Neural cell (in vitro differentiated cells): ENCODE measurements at regions not wholly inside any gene's neighbourhood (a gene's known extent, or its start where the extent isn't known, plus 50 kb on each side); places are given as distances from the start of the nearest gene placed in this dataset.

Source experiments
- H2AFZ ChIP-seq: fragments of 200-600, 300-800 bp; sonication (generic), shearing (Covaris generic); 2 replicates; pipeline ENCODE4 v1.6.0; 2014; ENCODE audit warnings: low read depth, mild to moderate bottlenecking, antibody characterized with exemption, low read length, moderate library complexity
- H3F3A ChIP-seq: fragments of 200-600 bp; shearing (Covaris generic); 2 replicates; pipeline ENCODE4 v1.6.1; 2016; ENCODE audit warnings: mild to moderate bottlenecking, moderate library complexity, mixed read lengths, antibody characterized with exemption, low read length; ENCODE audit not compliant: insufficient read depth, poor library complexity, severe bottlenecking
- H3K27ac ChIP-seq: fragments of 200-600, 300-800 bp; sonication (generic), shearing (Covaris generic); 2 replicates; pipeline ENCODE4 v1.5.1; 2014; ENCODE audit warnings: mild to moderate bottlenecking, low read length, moderate library complexity
- H3K27me3 ChIP-seq: fragments of 300-800, 200-600 bp; sonication (generic), shearing (Covaris generic); 2 replicates; pipeline ENCODE4 v1.6.0; 2014; ENCODE audit warnings: mild to moderate bottlenecking, low read depth, low read length, moderate library complexity; ENCODE audit not compliant: insufficient read depth
- H3K36me3 ChIP-seq: fragments of 300-800, 200-600 bp; sonication (generic), shearing (Covaris generic); 2 replicates; pipeline ENCODE4 v1.5.1; 2014; ENCODE audit warnings: mild to moderate bottlenecking, antibody characterized with exemption, low read length, moderate library complexity; ENCODE audit not compliant: insufficient read depth
- H3K4me2 ChIP-seq: fragments of 300-800, 200-600 bp; sonication (generic), shearing (Covaris generic); 2 replicates; pipeline ENCODE4 v1.6.0; 2014; ENCODE audit warnings: mild to moderate bottlenecking, low read length
- H3K4me3 ChIP-seq: fragments of 300-800, 200-600 bp; sonication (generic), shearing (Covaris generic); 2 replicates; pipeline ENCODE4 v1.5.1; 2014; ENCODE audit warnings: mild to moderate bottlenecking, low read length, moderate library complexity
- H3K79me2 ChIP-seq: fragments of 200-600 bp; shearing (Covaris generic); replicated peaks from 2 replicates; pipeline ENCODE4 v1.6.0; 2014; ENCODE audit warnings: mild to moderate bottlenecking, low read length, moderate library complexity; ENCODE audit not compliant: insufficient read depth
- H3K9ac ChIP-seq: fragments of 300-800, 200-600 bp; sonication (generic), shearing (Covaris generic); 2 replicates; pipeline ENCODE4 v1.6.1; 2016; ENCODE audit warnings: mild to moderate bottlenecking, low read length, mixed read lengths
- H3K9me2 ChIP-seq: fragments of 200-600 bp; shearing (Covaris generic); 2 replicates; pipeline ENCODE4 v1.6.1; 2016; ENCODE audit warnings: mild to moderate bottlenecking, low read length, mixed read lengths; ENCODE audit not compliant: insufficient read depth
- H3K9me3 ChIP-seq: fragments of 200-600, 300-800 bp; sonication (generic), shearing (Covaris generic); 2 replicates; pipeline ENCODE4 v1.6.1; 2016; ENCODE audit warnings: mild to moderate bottlenecking, mixed run types, low read length, moderate library complexity, mixed read lengths
- H4K20me1 ChIP-seq: fragments of 200-600 bp; shearing (Covaris generic); 2 replicates; pipeline ENCODE4 v1.6.1; 2016; ENCODE audit warnings: mild to moderate bottlenecking, mixed run types; ENCODE audit not compliant: insufficient read depth
- EP300 ChIP-seq: fragments of 450-650 bp; conservative IDR thresholded peaks from 2 replicates; pipeline ENCODE4 v1.6.1; 2014; ENCODE audit warnings: antibody characterized with exemption, mild to moderate bottlenecking, moderate library complexity; ENCODE audit not compliant: poor library complexity, severe bottlenecking
- EZH2 ChIP-seq: fragments of 200-600, 300-800 bp; shearing (Covaris generic), sonication (generic); IDR thresholded peaks from 2 replicates; pipeline ENCODE4 v1.6.1; 2014; ENCODE audit warnings: antibody characterized with exemption, low read length, borderline replicate concordance, mild to moderate bottlenecking; ENCODE audit not compliant: insufficient read depth, poor library complexity, severe bottlenecking
- MXI1 ChIP-seq: fragments of 450-650 bp; conservative IDR thresholded peaks from 2 replicates; pipeline ENCODE4 v1.6.1; 2014; ENCODE audit warnings: antibody characterized with exemption, mild to moderate bottlenecking; ENCODE audit not compliant: poor library complexity, severe bottlenecking
- POLR2AphosphoS5 ChIP-seq: IDR thresholded peaks from 2 replicates; pipeline ENCODE4 v1.6.1; 2012
- RAD21 ChIP-seq: fragments of 450-650 bp; conservative IDR thresholded peaks from 2 replicates; pipeline ENCODE4 v1.6.1; 2014; ENCODE audit warnings: antibody characterized with exemption, mild to moderate bottlenecking, moderate library complexity
- SMC3 ChIP-seq: fragments of 450-650 bp; conservative IDR thresholded peaks from 2 replicates; pipeline ENCODE4 v1.6.1; 2014; ENCODE audit warnings: antibody characterized with exemption, mild to moderate bottlenecking, moderate library complexity; ENCODE audit not compliant: poor library complexity
- TAF1 ChIP-seq: IDR thresholded peaks from 2 replicates; pipeline ENCODE4 v1.6.1; 2012; ENCODE audit warnings: low read depth
- TF ChIP-seq, protein P1 (sequence below): fragments of 450-650 bp; IDR thresholded peaks from 2 replicates; pipeline ENCODE4 v1.5.1; 2014; ENCODE audit warnings: antibody characterized with exemption, mild to moderate bottlenecking, moderate library complexity; ENCODE audit not compliant: poor library complexity, severe bottlenecking
- TF ChIP-seq, protein P2 (sequence below): IDR thresholded peaks from 2 replicates; pipeline ENCODE4 v1.6.1; 2012; ENCODE audit warnings: borderline replicate concordance

DNA sequence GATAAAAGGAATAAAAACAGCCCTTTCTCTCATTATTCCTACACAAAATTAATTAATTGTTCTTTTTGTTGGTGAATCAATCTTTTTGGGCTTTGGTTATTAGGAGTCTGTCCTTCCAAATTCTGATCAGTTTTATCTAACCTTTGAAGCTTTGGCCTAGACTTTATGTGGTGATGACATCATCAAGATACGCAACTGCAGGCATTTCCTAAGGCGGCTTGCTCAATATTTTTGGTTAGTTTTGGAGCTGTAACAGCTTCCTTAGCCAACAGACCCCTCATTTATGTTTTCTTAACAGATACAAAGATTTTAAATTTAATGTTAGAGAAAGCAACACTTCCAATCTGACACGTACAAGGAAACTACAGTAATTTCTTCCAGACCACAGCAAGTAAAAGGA is 87.8 kb upstream of the PDE3A start:
- Histone ChIP-seq H3K36me3 (no peaks in the 10 kb centered on the region), H2AFZ (no peak overlapping the region), H3K9me3 (no peaks in the 10 kb centered on the region), H4K20me1 (no peaks in the 10 kb centered on the region), H3K9ac (no peak overlapping the region), H3K27ac (no peak overlapping the region), H3K79me2 (no peaks in the 10 kb centered on the region), H3K4me3 (no peak overlapping the region), H3K4me2 (no peak overlapping the region), H3F3A (no peaks in the 10 kb centered on the region), H3K27me3 (no peaks in the 10 kb centered on the region), H3K9me2 (no peaks in the 10 kb centered on the region)
- TF ChIP-seq SMC3, result no peak
- no peak for TF ChIP-seq EP300
- TF ChIP-seq TAF1, result no peak
- no peak for TF ChIP-seq RAD21
- TF ChIP-seq, protein P1, sequence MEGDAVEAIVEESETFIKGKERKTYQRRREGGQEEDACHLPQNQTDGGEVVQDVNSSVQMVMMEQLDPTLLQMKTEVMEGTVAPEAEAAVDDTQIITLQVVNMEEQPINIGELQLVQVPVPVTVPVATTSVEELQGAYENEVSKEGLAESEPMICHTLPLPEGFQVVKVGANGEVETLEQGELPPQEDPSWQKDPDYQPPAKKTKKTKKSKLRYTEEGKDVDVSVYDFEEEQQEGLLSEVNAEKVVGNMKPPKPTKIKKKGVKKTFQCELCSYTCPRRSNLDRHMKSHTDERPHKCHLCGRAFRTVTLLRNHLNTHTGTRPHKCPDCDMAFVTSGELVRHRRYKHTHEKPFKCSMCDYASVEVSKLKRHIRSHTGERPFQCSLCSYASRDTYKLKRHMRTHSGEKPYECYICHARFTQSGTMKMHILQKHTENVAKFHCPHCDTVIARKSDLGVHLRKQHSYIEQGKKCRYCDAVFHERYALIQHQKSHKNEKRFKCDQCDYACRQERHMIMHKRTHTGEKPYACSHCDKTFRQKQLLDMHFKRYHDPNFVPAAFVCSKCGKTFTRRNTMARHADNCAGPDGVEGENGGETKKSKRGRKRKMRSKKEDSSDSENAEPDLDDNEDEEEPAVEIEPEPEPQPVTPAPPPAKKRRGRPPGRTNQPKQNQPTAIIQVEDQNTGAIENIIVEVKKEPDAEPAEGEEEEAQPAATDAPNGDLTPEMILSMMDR, result no peak
- no peak for TF ChIP-seq EZH2
- TF ChIP-seq POLR2AphosphoS5, result no peak
- TF ChIP-seq MXI1, result no peak
- TF ChIP-seq, protein P2, sequence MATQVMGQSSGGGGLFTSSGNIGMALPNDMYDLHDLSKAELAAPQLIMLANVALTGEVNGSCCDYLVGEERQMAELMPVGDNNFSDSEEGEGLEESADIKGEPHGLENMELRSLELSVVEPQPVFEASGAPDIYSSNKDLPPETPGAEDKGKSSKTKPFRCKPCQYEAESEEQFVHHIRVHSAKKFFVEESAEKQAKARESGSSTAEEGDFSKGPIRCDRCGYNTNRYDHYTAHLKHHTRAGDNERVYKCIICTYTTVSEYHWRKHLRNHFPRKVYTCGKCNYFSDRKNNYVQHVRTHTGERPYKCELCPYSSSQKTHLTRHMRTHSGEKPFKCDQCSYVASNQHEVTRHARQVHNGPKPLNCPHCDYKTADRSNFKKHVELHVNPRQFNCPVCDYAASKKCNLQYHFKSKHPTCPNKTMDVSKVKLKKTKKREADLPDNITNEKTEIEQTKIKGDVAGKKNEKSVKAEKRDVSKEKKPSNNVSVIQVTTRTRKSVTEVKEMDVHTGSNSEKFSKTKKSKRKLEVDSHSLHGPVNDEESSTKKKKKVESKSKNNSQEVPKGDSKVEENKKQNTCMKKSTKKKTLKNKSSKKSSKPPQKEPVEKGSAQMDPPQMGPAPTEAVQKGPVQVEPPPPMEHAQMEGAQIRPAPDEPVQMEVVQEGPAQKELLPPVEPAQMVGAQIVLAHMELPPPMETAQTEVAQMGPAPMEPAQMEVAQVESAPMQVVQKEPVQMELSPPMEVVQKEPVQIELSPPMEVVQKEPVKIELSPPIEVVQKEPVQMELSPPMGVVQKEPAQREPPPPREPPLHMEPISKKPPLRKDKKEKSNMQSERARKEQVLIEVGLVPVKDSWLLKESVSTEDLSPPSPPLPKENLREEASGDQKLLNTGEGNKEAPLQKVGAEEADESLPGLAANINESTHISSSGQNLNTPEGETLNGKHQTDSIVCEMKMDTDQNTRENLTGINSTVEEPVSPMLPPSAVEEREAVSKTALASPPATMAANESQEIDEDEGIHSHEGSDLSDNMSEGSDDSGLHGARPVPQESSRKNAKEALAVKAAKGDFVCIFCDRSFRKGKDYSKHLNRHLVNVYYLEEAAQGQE, result no peak

DNA sequence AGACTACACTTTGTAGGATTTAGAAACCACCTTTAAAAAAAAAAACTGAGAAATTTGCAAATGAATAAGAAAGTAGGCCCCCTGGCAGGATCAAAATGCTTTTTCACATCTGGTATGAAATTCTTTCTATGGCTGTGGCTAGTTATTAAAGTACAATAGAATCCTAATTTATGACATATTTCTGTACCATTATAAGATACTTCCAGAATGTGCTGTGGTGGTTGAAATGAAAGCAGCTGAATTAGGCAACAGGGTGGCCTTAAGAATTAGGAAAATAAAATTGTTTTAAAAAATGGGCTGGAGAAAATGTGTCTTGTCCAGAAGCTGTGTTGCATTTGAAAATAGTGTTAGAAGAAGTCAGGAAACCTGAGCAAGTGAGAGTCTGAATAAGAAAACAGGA is 85.9 kb upstream of the PDE3A start:
- Histone ChIP-seq H3K36me3 (no peaks in the 10 kb centered on the region), H4K20me1 (no peaks in the 10 kb centered on the region), H3K9me3 (no peaks in the 10 kb centered on the region), H3K27me3 (no peaks in the 10 kb centered on the region), H3K79me2 (no peaks in the 10 kb centered on the region), H2AFZ (no peak overlapping the region), H3K4me2 (no peak overlapping the region), H3K9ac (no peak overlapping the region), H3K27ac (no peak overlapping the region), H3F3A (no peaks in the 10 kb centered on the region), H3K4me3 (no peak overlapping the region), H3K9me2 (no peaks in the 10 kb centered on the region)
- TF ChIP-seq EZH2, result no peak
- TF ChIP-seq, protein P2, result no peak
- TF ChIP-seq, protein P1, result no peak
- TF ChIP-seq RAD21, result no peak
- no peak for TF ChIP-seq SMC3
- TF ChIP-seq MXI1, result no peak
- no peak for TF ChIP-seq POLR2AphosphoS5
- TF ChIP-seq TAF1, result no peak
- TF ChIP-seq EP300, result no peak
